ENCODE measurements at regions not wholly inside any gene's neighbourhood (a gene's known extent, or its start where the extent isn't known, plus 50 kb on each side); places are given as distances from the start of the nearest gene placed in this dataset.

DNA sequence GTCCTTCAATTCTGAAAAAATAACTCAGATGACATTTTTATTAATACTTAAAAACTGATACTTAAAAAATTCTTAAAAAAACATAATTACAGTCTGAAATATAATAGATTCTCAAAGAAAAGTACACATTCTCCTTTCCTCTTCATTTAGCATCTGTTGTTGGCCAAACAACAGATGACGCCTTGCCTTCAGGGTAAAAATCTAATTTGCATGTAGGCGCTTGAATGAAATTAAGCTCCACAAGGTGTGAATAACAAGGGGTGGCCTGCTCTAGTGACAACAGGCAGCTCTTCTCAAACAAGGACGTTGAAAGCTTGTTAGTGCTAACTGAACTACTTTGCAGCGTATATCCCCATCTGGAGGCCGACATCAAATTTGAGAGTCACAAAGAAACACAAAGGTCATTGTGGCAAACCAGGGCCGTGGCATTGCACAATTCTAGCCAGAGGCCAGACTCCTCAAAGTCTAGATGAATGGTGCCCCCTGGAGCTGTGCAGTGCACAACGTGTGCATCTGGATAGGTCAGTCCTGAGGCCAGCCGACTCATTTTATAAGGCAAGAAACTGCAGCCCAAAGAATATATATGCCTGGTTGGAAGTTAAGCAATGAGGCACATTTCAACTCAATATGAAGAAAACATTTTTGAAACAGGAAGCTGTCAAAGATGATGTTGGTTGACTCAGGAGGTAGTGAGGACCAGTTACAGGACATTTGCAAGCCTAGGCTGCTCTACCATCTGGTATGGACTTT, 459.2 kb upstream of the RUNX1 start (continued):
- TF ChIP-seq HIC2 (CRISPR knock-in tag; IDR thresholded peaks at IDR 0.05; ENCODE audit: low read depth) (no peak), PPARG (CRISPR knock-in tag; conservative IDR thresholded peaks at IDR 0.05) (peak; percentile 57; the same call in 1 of the 2 replicates), RAD21 (CRISPR knock-in tag; IDR thresholded peaks at IDR 0.05) (peak; percentile 59), CEBPG (CRISPR knock-in tag; IDR thresholded peaks at IDR 0.05) (peak; percentile 96), ZBTB46 (CRISPR knock-in tag; IDR thresholded peaks at IDR 0.05; ENCODE audit: borderline replicate concordance) (no peak), CTCF (CRISPR knock-in tag; IDR thresholded peaks at IDR 0.05) (peak; percentile 75), ELF1 (CRISPR knock-in tag; IDR thresholded peaks at IDR 0.05) (no peak), SOX6 (IDR thresholded peaks at IDR 0.05) (no peak), SOX6 (CRISPR knock-in tag; IDR thresholded peaks at IDR 0.05) (peak; percentile 65), HNF4G (IDR thresholded peaks at IDR 0.05; ENCODE audit: borderline replicate concordance, low read depth, low read length) (peak; percentile 54; the same call in 1 of the 2 replicates), HNF4G (CRISPR knock-in tag; IDR thresholded peaks at IDR 0.05; ENCODE audit: borderline replicate concordance, low read depth) (no peak), REPIN1 (CRISPR knock-in tag; IDR thresholded peaks at IDR 0.05; ENCODE audit: borderline replicate concordance, low read depth) (0 out of 2 replicates have a peak, but pooled peaks have one; percentile 24), ZNF121 (CRISPR knock-in tag; IDR thresholded peaks at IDR 0.05) (no peak), SALL1 (CRISPR knock-in tag; IDR thresholded peaks at IDR 0.05) (peak; percentile 53), SKI (IDR thresholded peaks at IDR 0.05; ENCODE audit: partially characterized antibody) (peak; percentile 23), BRCA1 (CRISPR knock-in tag; IDR thresholded peaks at IDR 0.05) (no peak), CEBPB (IDR thresholded peaks at IDR 0.05; ENCODE audit: borderline replicate concordance, low read depth, low read length) (peak; percentile 95), NR2F6 (IDR thresholded peaks at IDR 0.05) (peak; percentile 83), NR2F6 (CRISPR knock-in tag; IDR thresholded peaks at IDR 0.05) (peak; percentile 80), STAG1 (CRISPR knock-in tag; IDR thresholded peaks at IDR 0.05) (peak; percentile 83), ZMYM4 (CRISPR knock-in tag; IDR thresholded peaks at IDR 0.05) (peak; percentile 62; the same call in 1 of the 2 replicates)
- TF ChIP-seq, protein P1, sequence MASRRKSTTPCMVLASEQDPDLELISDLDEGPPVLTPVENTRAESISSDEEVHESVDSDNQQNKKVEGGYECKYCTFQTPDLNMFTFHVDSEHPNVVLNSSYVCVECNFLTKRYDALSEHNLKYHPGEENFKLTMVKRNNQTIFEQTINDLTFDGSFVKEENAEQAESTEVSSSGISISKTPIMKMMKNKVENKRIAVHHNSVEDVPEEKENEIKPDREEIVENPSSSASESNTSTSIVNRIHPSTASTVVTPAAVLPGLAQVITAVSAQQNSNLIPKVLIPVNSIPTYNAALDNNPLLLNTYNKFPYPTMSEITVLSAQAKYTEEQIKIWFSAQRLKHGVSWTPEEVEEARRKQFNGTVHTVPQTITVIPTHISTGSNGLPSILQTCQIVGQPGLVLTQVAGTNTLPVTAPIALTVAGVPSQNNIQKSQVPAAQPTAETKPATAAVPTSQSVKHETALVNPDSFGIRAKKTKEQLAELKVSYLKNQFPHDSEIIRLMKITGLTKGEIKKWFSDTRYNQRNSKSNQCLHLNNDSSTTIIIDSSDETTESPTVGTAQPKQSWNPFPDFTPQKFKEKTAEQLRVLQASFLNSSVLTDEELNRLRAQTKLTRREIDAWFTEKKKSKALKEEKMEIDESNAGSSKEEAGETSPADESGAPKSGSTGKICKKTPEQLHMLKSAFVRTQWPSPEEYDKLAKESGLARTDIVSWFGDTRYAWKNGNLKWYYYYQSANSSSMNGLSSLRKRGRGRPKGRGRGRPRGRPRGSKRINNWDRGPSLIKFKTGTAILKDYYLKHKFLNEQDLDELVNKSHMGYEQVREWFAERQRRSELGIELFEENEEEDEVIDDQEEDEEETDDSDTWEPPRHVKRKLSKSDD (CRISPR knock-in tag; IDR thresholded peaks at IDR 0.05; ENCODE audit: low read depth), result no peak

Measured in HepG2 (cell line).